SK-N-SH treated with all-trans-retinoic acid at 6 μM for 48 hours (cell line): ENCODE measurements at regions not wholly inside any gene's neighbourhood (a gene's known extent, or its start where the extent isn't known, plus 50 kb on each side); places are given as distances from the start of the nearest gene placed in this dataset.

Source experiments
- ATAC-seq: fragments of 200-7000 bp; cut with Tn5 transposase; 3 replicates; pipeline ENCODE4 v1.9.1; 2020; ENCODE audit warnings: mild to moderate bottlenecking, moderate library complexity
- ARNTL ChIP-seq: fragments of 450-650 bp; formaldehyde crosslinking; IDR thresholded peaks from 2 replicates; pipeline ENCODE4 v1.5.0; 2020; ENCODE audit warnings: low read depth, mild to moderate bottlenecking, moderate library complexity, borderline replicate concordance
- BACH2 ChIP-seq: fragments of 250-450 bp; sonication (Bioruptor Pico); IDR thresholded peaks from 2 replicates; pipeline ENCODE4 v1.9.0; 2021; ENCODE audit warnings: mild to moderate bottlenecking, borderline replicate concordance
- CSDC2 ChIP-seq: fragments of 250-450 bp; sonication (Bioruptor Pico); IDR thresholded peaks from 2 replicates; pipeline ENCODE4 v1.5.0; 2020; ENCODE audit warnings: mild to moderate bottlenecking, moderate library complexity
- ESRRG ChIP-seq: fragments of 250-450 bp; sonication (Bioruptor Pico); IDR thresholded peaks from 2 replicates; pipeline ENCODE4 v1.6.1; 2021; ENCODE audit warnings: mild to moderate bottlenecking
- GLIS3 ChIP-seq: fragments of 250-450 bp; sonication (Bioruptor Pico); IDR thresholded peaks from 2 replicates; pipeline ENCODE4 v1.5.0; 2020; ENCODE audit warnings: mild to moderate bottlenecking, moderate library complexity
- ISL1 ChIP-seq: fragments of 250-450 bp; sonication (Bioruptor Pico); IDR thresholded peaks from 2 replicates; pipeline ENCODE4 v2.1.2; 2022; ENCODE audit warnings: mild to moderate bottlenecking, moderate library complexity
- OSR1 ChIP-seq: fragments of 250-450 bp; sonication (Bioruptor Pico); IDR thresholded peaks from 2 replicates; pipeline ENCODE4 v1.8.0; 2022; ENCODE audit warnings: moderate library complexity, mild to moderate bottlenecking, inconsistent platforms
- PPARA ChIP-seq: fragments of 250-450 bp; sonication (Bioruptor Pico); IDR thresholded peaks from 2 replicates; pipeline ENCODE4 v1.5.0; 2020; ENCODE audit warnings: mild to moderate bottlenecking, borderline replicate concordance
- RARB ChIP-seq: fragments of 250-450 bp; sonication (Bioruptor Pico); IDR thresholded peaks from 2 replicates; pipeline ENCODE4 v1.8.0; 2021; ENCODE audit warnings: mild to moderate bottlenecking, moderate library complexity
- SNAI2 ChIP-seq: fragments of 250-450 bp; sonication (Bioruptor Pico); IDR thresholded peaks from 2 replicates; pipeline ENCODE4 v1.5.0; 2020; ENCODE audit warnings: mild to moderate bottlenecking, moderate library complexity
- TCF4 ChIP-seq: fragments of 250-450 bp; sonication (Bioruptor Pico); IDR thresholded peaks from 2 replicates; pipeline ENCODE4 v1.8.0; 2021; ENCODE audit warnings: mild to moderate bottlenecking, moderate library complexity, borderline replicate concordance
- TOX ChIP-seq: fragments of 250-450 bp; sonication (Bioruptor Pico); IDR thresholded peaks from 2 replicates; pipeline ENCODE4 v1.8.0; 2021; ENCODE audit warnings: mild to moderate bottlenecking, moderate library complexity, borderline replicate concordance
- ZC3H10 ChIP-seq: fragments of 250-450 bp; sonication (Bioruptor Pico); IDR thresholded peaks from 2 replicates; pipeline ENCODE4 v1.5.1; 2021; ENCODE audit warnings: mild to moderate bottlenecking, moderate library complexity
- ZFP3 ChIP-seq: fragments of 250-450 bp; sonication (Bioruptor Pico); IDR thresholded peaks from 2 replicates; pipeline ENCODE4 v1.5.0; 2020; ENCODE audit warnings: mild to moderate bottlenecking, moderate library complexity
- ZFP30 ChIP-seq: fragments of 450-650 bp; formaldehyde crosslinking; IDR thresholded peaks from 2 replicates; pipeline ENCODE4 v1.5.0; 2022; ENCODE audit warnings: mild to moderate bottlenecking, moderate library complexity
- ZNF565 ChIP-seq: fragments of 450-650 bp; formaldehyde crosslinking; conservative IDR thresholded peaks from 2 replicates; pipeline ENCODE4 v1.5.0; 2020; ENCODE audit warnings: low read depth, mild to moderate bottlenecking, moderate library complexity
- ZNF70 ChIP-seq: fragments of 450-650 bp; formaldehyde crosslinking; IDR thresholded peaks from 2 replicates; pipeline ENCODE4 v1.5.0; 2020; ENCODE audit warnings: mild to moderate bottlenecking, moderate library complexity
- ZNF8 ChIP-seq: fragments of 450-650 bp; formaldehyde crosslinking; IDR thresholded peaks from 2 replicates; pipeline ENCODE4 v1.5.0; 2020; ENCODE audit warnings: mild to moderate bottlenecking, moderate library complexity
- TF ChIP-seq, protein P1 (sequence below): fragments of 250-450 bp; sonication (Bioruptor Pico); IDR thresholded peaks from 2 replicates; pipeline ENCODE4 v1.8.0; 2021; ENCODE audit warnings: low read depth, mild to moderate bottlenecking, moderate library complexity, borderline replicate concordance
- TF ChIP-seq, protein P2 (sequence below): fragments of 250-450 bp; sonication (Bioruptor Pico); IDR thresholded peaks from 2 replicates; pipeline ENCODE4 v1.5.1; 2020; ENCODE audit warnings: low read depth, mild to moderate bottlenecking, moderate library complexity
- TF ChIP-seq, protein P3 (sequence below): fragments of 250-450 bp; sonication (Bioruptor Pico); IDR thresholded peaks from 2 replicates; pipeline ENCODE4 v1.8.0; 2020; ENCODE audit warnings: mild to moderate bottlenecking, moderate library complexity, borderline replicate concordance
- TF ChIP-seq, protein P4 (sequence below): fragments of 250-450 bp; sonication (Bioruptor Pico); IDR thresholded peaks from 2 replicates; pipeline ENCODE4 v1.5.1; 2021; ENCODE audit warnings: mild to moderate bottlenecking, moderate library complexity

DNA sequence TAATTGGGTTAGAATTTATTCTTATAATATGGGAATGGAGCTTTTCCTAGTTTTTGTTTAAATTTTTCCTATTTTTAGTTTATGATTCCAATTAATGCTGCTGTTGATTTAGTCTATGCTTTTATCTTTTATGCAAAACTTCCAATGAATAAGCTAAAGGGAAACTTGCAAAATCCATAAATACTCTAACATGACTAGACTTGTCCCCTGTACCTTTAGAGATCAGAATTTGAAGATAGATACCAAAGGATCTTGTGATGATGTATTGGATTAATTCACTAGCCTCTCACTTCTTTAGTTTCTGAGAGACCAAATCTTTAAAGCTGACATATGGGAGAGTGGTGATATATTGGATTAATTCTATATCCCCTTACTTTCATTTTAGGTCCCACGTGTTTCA, 306.6 kb upstream of the PRMT6 start:
- ATAC-seq = no peak
- TF ChIP-seq, protein P1, sequence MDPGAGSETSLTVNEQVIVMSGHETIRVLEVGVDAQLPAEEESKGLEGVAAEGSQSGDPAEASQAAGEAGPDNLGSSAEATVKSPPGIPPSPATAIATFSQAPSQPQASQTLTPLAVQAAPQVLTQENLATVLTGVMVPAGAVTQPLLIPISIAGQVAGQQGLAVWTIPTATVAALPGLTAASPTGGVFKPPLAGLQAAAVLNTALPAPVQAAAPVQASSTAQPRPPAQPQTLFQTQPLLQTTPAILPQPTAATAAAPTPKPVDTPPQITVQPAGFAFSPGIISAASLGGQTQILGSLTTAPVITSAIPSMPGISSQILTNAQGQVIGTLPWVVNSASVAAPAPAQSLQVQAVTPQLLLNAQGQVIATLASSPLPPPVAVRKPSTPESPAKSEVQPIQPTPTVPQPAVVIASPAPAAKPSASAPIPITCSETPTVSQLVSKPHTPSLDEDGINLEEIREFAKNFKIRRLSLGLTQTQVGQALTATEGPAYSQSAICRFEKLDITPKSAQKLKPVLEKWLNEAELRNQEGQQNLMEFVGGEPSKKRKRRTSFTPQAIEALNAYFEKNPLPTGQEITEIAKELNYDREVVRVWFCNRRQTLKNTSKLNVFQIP = no peak
- TF ChIP-seq BACH2 (CRISPR knock-in tag) (no peak), ZC3H10 (CRISPR knock-in tag) (no peak), ESRRG (no peak), ZFP30 (CRISPR knock-in tag) (no peak), RARB (no peak), ZNF8 (CRISPR knock-in tag) (no peak), SNAI2 (CRISPR knock-in tag) (no peak), CSDC2 (no peak), PPARA (CRISPR knock-in tag) (no peak), ZFP3 (CRISPR knock-in tag) (no peak), ARNTL (CRISPR knock-in tag) (no peak), TCF4 (CRISPR knock-in tag) (no peak), ZNF565 (CRISPR knock-in tag) (no peak), ZNF70 (CRISPR knock-in tag) (no peak), TOX (CRISPR knock-in tag) (no peak), GLIS3 (no peak)
- TF ChIP-seq, protein P2, sequence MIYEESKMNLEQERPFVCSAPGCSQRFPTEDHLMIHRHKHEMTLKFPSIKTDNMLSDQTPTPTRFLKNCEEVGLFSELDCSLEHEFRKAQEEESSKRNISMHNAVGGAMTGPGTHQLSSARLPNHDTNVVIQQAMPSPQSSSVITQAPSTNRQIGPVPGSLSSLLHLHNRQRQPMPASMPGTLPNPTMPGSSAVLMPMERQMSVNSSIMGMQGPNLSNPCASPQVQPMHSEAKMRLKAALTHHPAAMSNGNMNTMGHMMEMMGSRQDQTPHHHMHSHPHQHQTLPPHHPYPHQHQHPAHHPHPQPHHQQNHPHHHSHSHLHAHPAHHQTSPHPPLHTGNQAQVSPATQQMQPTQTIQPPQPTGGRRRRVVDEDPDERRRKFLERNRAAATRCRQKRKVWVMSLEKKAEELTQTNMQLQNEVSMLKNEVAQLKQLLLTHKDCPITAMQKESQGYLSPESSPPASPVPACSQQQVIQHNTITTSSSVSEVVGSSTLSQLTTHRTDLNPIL (CRISPR knock-in tag) = no peak
- TF ChIP-seq, protein P3, sequence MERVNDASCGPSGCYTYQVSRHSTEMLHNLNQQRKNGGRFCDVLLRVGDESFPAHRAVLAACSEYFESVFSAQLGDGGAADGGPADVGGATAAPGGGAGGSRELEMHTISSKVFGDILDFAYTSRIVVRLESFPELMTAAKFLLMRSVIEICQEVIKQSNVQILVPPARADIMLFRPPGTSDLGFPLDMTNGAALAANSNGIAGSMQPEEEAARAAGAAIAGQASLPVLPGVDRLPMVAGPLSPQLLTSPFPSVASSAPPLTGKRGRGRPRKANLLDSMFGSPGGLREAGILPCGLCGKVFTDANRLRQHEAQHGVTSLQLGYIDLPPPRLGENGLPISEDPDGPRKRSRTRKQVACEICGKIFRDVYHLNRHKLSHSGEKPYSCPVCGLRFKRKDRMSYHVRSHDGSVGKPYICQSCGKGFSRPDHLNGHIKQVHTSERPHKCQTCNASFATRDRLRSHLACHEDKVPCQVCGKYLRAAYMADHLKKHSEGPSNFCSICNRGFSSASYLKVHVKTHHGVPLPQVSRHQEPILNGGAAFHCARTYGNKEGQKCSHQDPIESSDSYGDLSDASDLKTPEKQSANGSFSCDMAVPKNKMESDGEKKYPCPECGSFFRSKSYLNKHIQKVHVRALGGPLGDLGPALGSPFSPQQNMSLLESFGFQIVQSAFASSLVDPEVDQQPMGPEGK = no peak
- TF ChIP-seq, protein P4, sequence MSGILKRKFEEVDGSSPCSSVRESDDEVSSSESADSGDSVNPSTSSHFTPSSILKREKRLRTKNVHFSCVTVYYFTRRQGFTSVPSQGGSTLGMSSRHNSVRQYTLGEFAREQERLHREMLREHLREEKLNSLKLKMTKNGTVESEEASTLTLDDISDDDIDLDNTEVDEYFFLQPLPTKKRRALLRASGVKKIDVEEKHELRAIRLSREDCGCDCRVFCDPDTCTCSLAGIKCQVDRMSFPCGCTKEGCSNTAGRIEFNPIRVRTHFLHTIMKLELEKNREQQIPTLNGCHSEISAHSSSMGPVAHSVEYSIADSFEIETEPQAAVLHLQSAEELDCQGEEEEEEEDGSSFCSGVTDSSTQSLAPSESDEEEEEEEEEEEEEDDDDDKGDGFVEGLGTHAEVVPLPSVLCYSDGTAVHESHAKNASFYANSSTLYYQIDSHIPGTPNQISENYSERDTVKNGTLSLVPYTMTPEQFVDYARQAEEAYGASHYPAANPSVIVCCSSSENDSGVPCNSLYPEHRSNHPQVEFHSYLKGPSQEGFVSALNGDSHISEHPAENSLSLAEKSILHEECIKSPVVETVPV (CRISPR knock-in tag) = no peak

DNA sequence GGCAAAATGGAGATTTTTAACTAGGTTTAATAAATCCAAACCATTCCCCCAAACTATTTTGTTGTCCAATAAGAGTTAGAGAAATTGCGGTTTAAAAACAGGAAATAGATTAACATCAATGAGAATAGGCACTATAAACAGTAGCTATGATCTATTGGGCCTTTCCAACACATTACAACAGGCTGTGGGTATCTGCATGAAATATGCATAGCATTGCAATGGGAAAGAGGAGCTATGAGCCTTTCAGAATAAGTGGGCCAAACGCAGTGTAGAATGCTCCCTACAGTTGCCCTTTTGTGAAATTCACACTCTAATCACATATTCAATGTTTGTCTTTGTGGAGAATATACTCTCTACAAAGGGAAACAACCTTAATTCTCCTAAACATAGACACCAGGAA, 305.5 kb upstream of the PRMT6 start:
- ATAC-seq = no peak
- TF ChIP-seq ZC3H10 (CRISPR knock-in tag) (no peak), RARB (no peak), ISL1 (CRISPR knock-in tag) (no peak), ZFP30 (CRISPR knock-in tag) (no peak)

DNA sequence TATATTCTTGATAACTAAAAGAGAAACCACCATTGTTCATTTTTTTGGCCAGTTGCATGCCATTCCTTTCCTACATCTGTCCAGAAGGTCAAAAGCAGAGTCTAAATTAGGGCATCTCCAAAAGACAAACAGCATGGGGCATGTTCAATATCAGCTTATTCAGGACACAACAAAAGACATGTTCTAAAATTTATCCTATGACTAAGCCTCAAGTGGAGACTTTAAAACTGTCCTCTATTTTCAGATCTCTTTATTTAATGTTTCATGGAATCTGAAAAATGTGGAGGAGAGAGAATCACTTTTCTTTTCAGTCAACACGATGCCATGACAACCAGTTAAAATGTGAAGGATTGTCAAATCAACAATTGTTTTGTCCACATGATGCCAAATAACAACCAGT, 303.4 kb upstream of the PRMT6 start:
- ATAC-seq = peak; percentile 46; the same call in 2 of the 3 replicates
- TF ChIP-seq CSDC2 (no peak), TCF4 (CRISPR knock-in tag) (no peak), ZFP30 (CRISPR knock-in tag) (no peak), ESRRG (no peak), ISL1 (CRISPR knock-in tag) (no peak; the same call in 1 of the 2 replicates), ZFP3 (CRISPR knock-in tag) (no peak), ZC3H10 (CRISPR knock-in tag) (no peak), ZNF70 (CRISPR knock-in tag) (no peak), GLIS3 (no peak), ZNF565 (CRISPR knock-in tag) (no peak), PPARA (CRISPR knock-in tag) (no peak), ARNTL (CRISPR knock-in tag) (no peak), OSR1 (CRISPR knock-in tag) (no peak), RARB (no peak), ZNF8 (CRISPR knock-in tag) (no peak)
- TF ChIP-seq, protein P2 (CRISPR knock-in tag) = no peak
